Neural progenitor cell (in vitro differentiated cells): ENCODE measurements at regions not wholly inside any gene's neighbourhood (a gene's known extent, or its start where the extent isn't known, plus 50 kb on each side); places are given as distances from the start of the nearest gene placed in this dataset.
"Not testable (repeated sequence)": the region's sequence is repeated elsewhere in the genome, so short reads cannot be mapped to it uniquely, and the experiment has no call there.

ENCODE experiments used
- DNase-seq: peaks from one replicate; pipeline ENCODE4 v3.0.0-alpha.2; 2016; ENCODE audit warnings: low spot score
- H2AFZ ChIP-seq: fragments of 200-600 bp; sonication (generic); replicated peaks from 2 replicates; pipeline ENCODE4 v1.6.1; 2016; ENCODE audit warnings: antibody characterized with exemption
- H3F3A ChIP-seq: fragments of 200-600 bp; sonication (generic); 2 replicates; pipeline ENCODE4 v1.6.1; 2016; ENCODE audit warnings: antibody characterized with exemption, low read depth
- H3K27ac ChIP-seq: fragments of 200-600 bp; sonication (generic); 2 replicates; pipeline ENCODE4 v1.5.1; 2016; ENCODE audit warnings: mild to moderate bottlenecking
- H3K27me3 ChIP-seq: fragments of 200-600 bp; sonication (generic); 2 replicates; pipeline ENCODE4 v1.6.1; 2016; ENCODE audit warnings: mild to moderate bottlenecking, moderate library complexity
- H3K36me3 ChIP-seq: fragments of 200-600 bp; sonication (generic); 2 replicates; pipeline ENCODE4 v1.5.1; 2016
- H3K4me1 ChIP-seq: fragments of 200-600 bp; sonication (generic); 2 replicates; pipeline ENCODE4 v1.6.1; 2016; ENCODE audit warnings: mixed run types
- H3K4me2 ChIP-seq: fragments of 200-600 bp; sonication (generic); 2 replicates; pipeline ENCODE4 v1.6.1; 2016
- H3K4me3 ChIP-seq: fragments of 200-600 bp; sonication (generic); 2 replicates; pipeline ENCODE4 v1.5.1; 2016
- H3K79me2 ChIP-seq: fragments of 200-600 bp; sonication (generic); 2 replicates; pipeline ENCODE4 v1.6.1; 2016; ENCODE audit warnings: low read depth
- H3K9ac ChIP-seq: fragments of 200-600 bp; sonication (generic); 2 replicates; pipeline ENCODE4 v1.6.1; 2016
- H3K9me3 ChIP-seq: fragments of 200-600 bp; sonication (generic); 2 replicates; pipeline ENCODE4 v1.5.1; 2016; ENCODE audit warnings: low read depth
- H4K20me1 ChIP-seq: fragments of 200-600 bp; sonication (generic); 2 replicates; pipeline ENCODE4 v1.6.1; 2016; ENCODE audit warnings: low read depth
- H3K27ac Mint-ChIP-seq: 3 replicates; pipeline ENCODE4 v1.8.0; 2021; ENCODE audit warnings: mixed read lengths
- H3K27me3 Mint-ChIP-seq: 2 replicates; pipeline ENCODE4 v1.8.0; 2022; ENCODE audit warnings: low read depth, mild to moderate bottlenecking, inconsistent platforms, moderate library complexity, mixed read lengths; ENCODE audit not compliant: insufficient read depth
- H3K36me3 Mint-ChIP-seq: 3 replicates; pipeline ENCODE4 v1.8.0; 2021; ENCODE audit warnings: mixed read lengths
- H3K4me1 Mint-ChIP-seq: 3 replicates; pipeline ENCODE4 v1.8.0; 2021; ENCODE audit warnings: mixed read lengths
- H3K4me3 Mint-ChIP-seq: 3 replicates; pipeline ENCODE4 v1.8.0; 2021; ENCODE audit warnings: mild to moderate bottlenecking, moderate library complexity, mixed read lengths
- H3K9me3 Mint-ChIP-seq: 3 replicates; pipeline ENCODE4 v1.8.0; 2020; ENCODE audit warnings: mixed read lengths
- EZH2 ChIP-seq: fragments of 200-600 bp; sonication (generic); IDR thresholded peaks from 2 replicates; pipeline ENCODE4 v1.6.1; 2017; ENCODE audit warnings: antibody characterized with exemption, mild to moderate bottlenecking, moderate library complexity
- EZH2phosphoT487 ChIP-seq: fragments of 200-600 bp; sonication (generic); IDR thresholded peaks from 2 replicates; pipeline ENCODE4 v1.6.1; 2017; ENCODE audit warnings: antibody characterized with exemption
- TF ChIP-seq, protein P1 (sequence below): fragments of 200-600 bp; sonication (generic); IDR thresholded peaks from 2 replicates; pipeline ENCODE4 v1.5.1; 2017; ENCODE audit warnings: antibody characterized with exemption, mild to moderate bottlenecking

- TF ChIP-seq, protein P1, sequence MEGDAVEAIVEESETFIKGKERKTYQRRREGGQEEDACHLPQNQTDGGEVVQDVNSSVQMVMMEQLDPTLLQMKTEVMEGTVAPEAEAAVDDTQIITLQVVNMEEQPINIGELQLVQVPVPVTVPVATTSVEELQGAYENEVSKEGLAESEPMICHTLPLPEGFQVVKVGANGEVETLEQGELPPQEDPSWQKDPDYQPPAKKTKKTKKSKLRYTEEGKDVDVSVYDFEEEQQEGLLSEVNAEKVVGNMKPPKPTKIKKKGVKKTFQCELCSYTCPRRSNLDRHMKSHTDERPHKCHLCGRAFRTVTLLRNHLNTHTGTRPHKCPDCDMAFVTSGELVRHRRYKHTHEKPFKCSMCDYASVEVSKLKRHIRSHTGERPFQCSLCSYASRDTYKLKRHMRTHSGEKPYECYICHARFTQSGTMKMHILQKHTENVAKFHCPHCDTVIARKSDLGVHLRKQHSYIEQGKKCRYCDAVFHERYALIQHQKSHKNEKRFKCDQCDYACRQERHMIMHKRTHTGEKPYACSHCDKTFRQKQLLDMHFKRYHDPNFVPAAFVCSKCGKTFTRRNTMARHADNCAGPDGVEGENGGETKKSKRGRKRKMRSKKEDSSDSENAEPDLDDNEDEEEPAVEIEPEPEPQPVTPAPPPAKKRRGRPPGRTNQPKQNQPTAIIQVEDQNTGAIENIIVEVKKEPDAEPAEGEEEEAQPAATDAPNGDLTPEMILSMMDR: no peak
- TF ChIP-seq EZH2phosphoT487: no peak
- no peak for TF ChIP-seq EZH2
Observed at GRCh38 chr7:13727751-13728150, 261.7 kb downstream of the ETV1 start.

DNA sequence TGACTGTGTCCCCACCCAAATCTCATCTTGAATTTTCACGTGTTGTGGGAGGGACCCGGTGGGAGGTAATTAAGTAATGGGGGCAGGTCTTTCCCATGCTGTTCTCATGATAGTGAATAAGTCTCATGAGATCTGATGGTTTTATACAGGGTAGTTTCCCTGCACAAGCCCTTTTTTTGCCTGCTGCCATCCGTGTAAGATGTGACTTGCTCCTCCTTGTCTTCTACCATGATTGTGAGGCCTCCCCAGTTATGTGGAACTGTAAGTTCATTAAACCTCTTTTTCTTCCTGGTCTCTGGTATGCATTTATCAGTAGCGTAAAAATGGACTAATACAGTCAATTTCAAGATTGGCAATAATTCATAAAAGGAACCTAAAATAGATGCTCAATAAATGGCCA, 261.0 kb downstream of the ETV1 start:
- H3K9me3 Mint-ChIP-seq, H3K27me3 Mint-ChIP-seq, H3K4me3 Mint-ChIP-seq, H3K4me1 Mint-ChIP-seq, H3K9ac ChIP-seq, H3K27me3 ChIP-seq, H3K4me2 ChIP-seq, DNase-seq, H3K4me3 ChIP-seq, H3F3A ChIP-seq, H3K9me3 ChIP-seq, H3K36me3 Mint-ChIP-seq, H3K4me1 ChIP-seq, H3K36me3 ChIP-seq, H3K79me2 ChIP-seq, H3K27ac ChIP-seq, H2AFZ ChIP-seq, H3K27ac Mint-ChIP-seq, H4K20me1 ChIP-seq: not testable (repeated sequence)

More at GRCh38 chr7:13727751-13728150, 261.7 kb downstream of the ETV1 start:
- Histone ChIP-seq H3K79me2 (no peaks in the 10 kb centered on the region), H2AFZ (no peak overlapping the region), H3K9ac (no peak overlapping the region), H3K27ac (no peak overlapping the region), H3K4me1 (peaks cover 7% of the 10 kb centered on the region), H3F3A (peaks cover 4% of the 10 kb centered on the region), H4K20me1 (no peaks in the 10 kb centered on the region), H3K4me2 (no peak overlapping the region), H3K36me3 (no peaks in the 10 kb centered on the region), H3K9me3 (no peaks in the 10 kb centered on the region), H3K4me3 (no peak overlapping the region), H3K27me3 (no peaks in the 10 kb centered on the region)
- no peak for DNase-seq
- no peaks in the 10 kb centered on the region for H3K4me1 Mint-ChIP-seq
- H3K36me3 Mint-ChIP-seq: no peaks in the 10 kb centered on the region
- H3K9me3 Mint-ChIP-seq: peaks cover 4% of the 10 kb centered on the region
- peaks cover under 1% of the 10 kb centered on the region for H3K27me3 Mint-ChIP-seq
- no peak overlapping the region for H3K27ac Mint-ChIP-seq
- no peak overlapping the region for H3K4me3 Mint-ChIP-seq

GRCh38 chr7:13731643-13732042, 257.8 kb downstream of the ETV1 start:
- Histone ChIP-seq H3K27ac (no peak overlapping the region), H3K9me3 (no peaks in the 10 kb centered on the region), H3K27me3 (no peaks in the 10 kb centered on the region), H3K4me1 (no peaks in the 10 kb centered on the region), H3K36me3 (peaks cover 4% of the 10 kb centered on the region), H4K20me1 (no peaks in the 10 kb centered on the region), H3K4me3 (no peak overlapping the region), H2AFZ (no peak overlapping the region), H3K9ac (no peak overlapping the region), H3K79me2 (peaks cover 2% of the 10 kb centered on the region), H3F3A (no peaks in the 10 kb centered on the region), H3K4me2 (no peak overlapping the region)
- Mint-ChIP-seq H3K9me3 (peaks cover 4% of the 10 kb centered on the region), H3K36me3 (no peaks in the 10 kb centered on the region), H3K4me3 (no peak overlapping the region), H3K4me1 (no peaks in the 10 kb centered on the region), H3K27me3 (no peaks in the 10 kb centered on the region), H3K27ac (no peak overlapping the region)
- TF ChIP-seq, protein P1: no peak
- TF ChIP-seq EZH2 (no peak), EZH2phosphoT487 (no peak)
- no peak for DNase-seq

GRCh38 chr7:13737563-13737962, 251.9 kb downstream of the ETV1 start:
- Histone ChIP-seq H3K4me3 (no peak overlapping the region), H3K27ac (no peak overlapping the region), H2AFZ (no peak overlapping the region), H4K20me1 (no peaks in the 10 kb centered on the region), H3K79me2 (peaks cover 7% of the 10 kb centered on the region), H3K4me1 (peaks cover 5% of the 10 kb centered on the region), H3K27me3 (no peaks in the 10 kb centered on the region), H3F3A (no peaks in the 10 kb centered on the region), H3K9me3 (no peaks in the 10 kb centered on the region), H3K9ac (no peak overlapping the region), H3K4me2 (no peak overlapping the region), H3K36me3 (peaks cover 4% of the 10 kb centered on the region)
- Mint-ChIP-seq H3K27ac (no peak overlapping the region), H3K4me1 (no peaks in the 10 kb centered on the region), H3K4me3 (no peak overlapping the region), H3K9me3 (no peaks in the 10 kb centered on the region), H3K27me3 (no peaks in the 10 kb centered on the region), H3K36me3 (no peaks in the 10 kb centered on the region)
- TF ChIP-seq, protein P1: no peak
- TF ChIP-seq EZH2 (no peak), EZH2phosphoT487 (no peak)
- no peak for DNase-seq
